CD8-positive, alpha-beta memory T cell (primary cell): ENCODE measurements at regions not wholly inside any gene's neighbourhood (a gene's known extent, or its start where the extent isn't known, plus 50 kb on each side); places are given as distances from the start of the nearest gene placed in this dataset.

ENCODE experiments used
- CTCF ChIA-PET: fragments of 350-600 bp; sonication (Branson Sonifier 250); formaldehyde crosslinking; loops from one replicate; lab custom pipeline; 2021; ENCODE audit warnings: antibody characterized with exemption; lab: Charles Lee
- POLR2A ChIA-PET: fragments of 350-600 bp; sonication (Branson Sonifier 250); formaldehyde crosslinking; loops from one replicate; lab custom pipeline; 2021; ENCODE audit warnings: antibody characterized with exemption; lab: Charles Lee
- DNase-seq, 5 donors: peaks; one replicate each; pipeline versions ENCODE4 v3.0.0 to v3.0.0-alpha.2; 2020 to 2022; ENCODE audit warnings: mixed read lengths in 1 of 5
- H3K27ac ChIP-seq: one replicate; pipeline ENCODE4 v1.7.0; 2013; ENCODE audit warnings: low read depth, mild to moderate bottlenecking, low read length, moderate library complexity
- H3K27me3 ChIP-seq: 2 replicates; pipeline ENCODE4 v1.7.0; 2013; ENCODE audit warnings: low read length, mild to moderate bottlenecking; ENCODE audit not compliant: insufficient read depth, poor library complexity, severe bottlenecking
- H3K36me3 ChIP-seq: 2 replicates; pipeline ENCODE4 v1.7.0; 2013; ENCODE audit warnings: mild to moderate bottlenecking, low read length, moderate library complexity; ENCODE audit not compliant: insufficient read depth
- H3K4me1 ChIP-seq: 2 replicates; pipeline ENCODE4 v1.7.0; 2013; ENCODE audit warnings: mild to moderate bottlenecking, low read length, moderate library complexity; ENCODE audit not compliant: insufficient read depth
- H3K4me3 ChIP-seq: 2 replicates; pipeline ENCODE4 v1.7.0; 2013; ENCODE audit warnings: mild to moderate bottlenecking, low read length
- H3K9me3 ChIP-seq: 2 replicates; pipeline ENCODE4 v1.7.0; 2013; ENCODE audit warnings: mild to moderate bottlenecking, low read length
- H3K27ac Mint-ChIP-seq, 8 donors: one replicate each; pipeline ENCODE4 v1.8.0; 2020 to 2021; ENCODE audit warnings: mixed read lengths in 8 of 8, mild to moderate bottlenecking in 6 of 8, inconsistent platforms in 3 of 8, moderate library complexity in 3 of 8
- H3K27me3 Mint-ChIP-seq, 2 donors: one replicate each; pipeline ENCODE4 v1.8.0; 2020 to 2021; ENCODE audit warnings: mixed read lengths in 2 of 2, mild to moderate bottlenecking in 1 of 2, moderate library complexity in 1 of 2
- H3K36me3 Mint-ChIP-seq, 3 donors: one replicate each; pipeline ENCODE4 v1.8.0; 2020 to 2021; ENCODE audit warnings: mixed read lengths in 3 of 3, inconsistent platforms in 1 of 3, mild to moderate bottlenecking in 1 of 3
- H3K4me1 Mint-ChIP-seq, 3 donors: one replicate each; pipeline ENCODE4 v1.8.0; 2020 to 2021; ENCODE audit warnings: mixed read lengths in 3 of 3, inconsistent platforms in 1 of 3, mild to moderate bottlenecking in 1 of 3
- H3K4me3 Mint-ChIP-seq, 7 donors: one replicate each; pipeline ENCODE4 v1.8.0; 2020 to 2021; ENCODE audit warnings: mixed read lengths in 7 of 7, mild to moderate bottlenecking in 6 of 7, moderate library complexity in 4 of 7, inconsistent platforms in 2 of 7
- H3K9me3 Mint-ChIP-seq, 5 donors: one replicate each; pipeline ENCODE4 v1.8.0; 2020 to 2022; ENCODE audit warnings: mixed read lengths in 5 of 5, mild to moderate bottlenecking in 3 of 5, moderate library complexity in 2 of 5, inconsistent platforms in 1 of 5

GRCh38 chr3:104461431-104461830 lies 905.3 kb upstream of the ALCAM start:
- ChIA-PET POLR2A (no interaction called here), CTCF (no interaction called here)
- Mint-ChIP-seq H3K4me1 (no peaks in the 10 kb centered on the region), H3K9me3 (peaks cover 0 to 5% (median 4%) of the 10 kb centered on the region in 5 donors), H3K27ac (no peak overlapping the region), H3K36me3 (no peaks in the 10 kb centered on the region), H3K27me3 (peaks cover 0 to 2% of the 10 kb centered on the region in 2 donors), H3K4me3 (no peak overlapping the region)
- Histone ChIP-seq H3K27me3 (no peaks in the 10 kb centered on the region), H3K4me1 (no peaks in the 10 kb centered on the region), H3K27ac (no peak overlapping the region), H3K9me3 (no peaks in the 10 kb centered on the region), H3K36me3 (no peaks in the 10 kb centered on the region), H3K4me3 (no peak overlapping the region)
- DNase-seq, result no peak

DNA sequence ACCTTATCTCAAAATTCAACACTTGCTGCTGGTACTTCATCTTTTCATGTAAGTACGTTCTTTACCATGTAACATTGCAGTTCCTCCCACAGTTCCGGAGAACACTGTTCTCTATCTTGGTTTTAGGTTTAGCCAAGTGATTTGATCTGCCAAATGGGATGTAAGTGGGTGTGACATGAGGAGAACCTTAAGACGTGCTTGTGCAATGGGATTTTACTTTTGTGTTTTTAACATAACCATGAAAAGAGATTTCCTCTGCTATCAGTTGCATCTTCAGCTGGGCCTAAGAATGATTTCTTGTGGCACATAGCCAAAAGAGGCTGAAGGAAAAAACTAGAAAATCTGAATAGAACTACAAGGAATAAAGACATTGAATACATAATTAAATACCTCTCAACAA lies 894.5 kb upstream of the ALCAM start:
- Mint-ChIP-seq H3K27me3 (no peaks in the 10 kb centered on the region), H3K4me1 (no peaks in the 10 kb centered on the region), H3K36me3 (no peaks in the 10 kb centered on the region), H3K9me3 (peaks cover 8 to 15% (median 9%) of the 10 kb centered on the region in 5 donors), H3K27ac (no peak overlapping the region), H3K4me3 (no peak overlapping the region)
- no peaks in the 10 kb centered on the region for H3K27me3 ChIP-seq
- ChIA-PET CTCF (no interaction called here), POLR2A (no interaction called here)
- H3K9me3 ChIP-seq, result no peaks in the 10 kb centered on the region
- no peak overlapping the region for H3K4me3 ChIP-seq
- H3K4me1 ChIP-seq, result no peaks in the 10 kb centered on the region
- H3K36me3 ChIP-seq, result no peaks in the 10 kb centered on the region
- no peak for DNase-seq
- no peak overlapping the region for H3K27ac ChIP-seq

- Mint-ChIP-seq H3K9me3 (peaks cover 4 to 17% (median 7%) of the 10 kb centered on the region in 5 donors), H3K27me3 (no peaks in the 10 kb centered on the region), H3K36me3 (no peaks in the 10 kb centered on the region), H3K4me3 (no peak overlapping the region), H3K4me1 (no peaks in the 10 kb centered on the region), H3K27ac (no peak overlapping the region)
- ChIA-PET CTCF (no interaction called here), POLR2A (no interaction called here)
- Histone ChIP-seq H3K36me3 (no peaks in the 10 kb centered on the region), H3K9me3 (no peaks in the 10 kb centered on the region), H3K4me1 (no peaks in the 10 kb centered on the region), H3K27ac (no peak overlapping the region), H3K27me3 (no peaks in the 10 kb centered on the region), H3K4me3 (no peak overlapping the region)
- DNase-seq, result no peak
Observed at GRCh38 chr3:104474011-104474410, 892.7 kb upstream of the ALCAM start.

- CTCF ChIA-PET, result no interaction called here
- no peak overlapping the region for H3K27ac Mint-ChIP-seq
Observed at GRCh38 chr3:104503022-104503421, 863.7 kb upstream of the ALCAM start.

DNA sequence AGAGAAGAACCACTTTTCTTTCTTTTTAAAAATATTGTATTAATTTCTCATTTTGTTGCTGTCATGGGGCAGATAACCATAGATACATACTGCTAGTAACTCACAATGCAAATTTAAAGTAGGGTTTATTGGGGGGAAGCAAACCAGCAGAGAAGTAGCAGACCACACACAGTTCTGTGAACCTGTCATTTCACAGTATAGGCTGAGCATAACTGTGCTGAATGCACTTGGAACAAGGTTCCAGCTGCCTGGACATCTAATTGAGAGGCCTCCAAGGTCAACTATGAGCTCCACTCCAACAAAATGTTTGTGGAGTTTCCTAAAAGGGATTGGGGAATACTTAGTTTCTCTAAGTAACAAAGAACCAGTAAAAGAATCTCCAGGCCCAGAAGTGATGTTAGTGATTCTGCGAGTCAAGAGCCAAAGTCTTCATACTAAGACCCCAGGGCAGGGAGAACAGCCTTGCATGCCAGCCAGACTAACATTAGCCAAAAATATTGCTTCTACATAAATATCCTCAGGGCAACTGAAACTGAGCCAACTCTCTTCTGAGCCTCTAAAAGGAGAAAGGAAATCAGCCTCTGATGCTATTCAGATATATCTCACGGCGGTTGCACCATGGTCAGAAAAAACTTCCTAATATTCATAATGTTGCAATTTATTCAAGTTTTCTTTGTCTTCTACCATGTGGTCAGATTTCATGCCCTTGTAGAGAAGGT lies 856.4 kb upstream of the ALCAM start:
- Histone ChIP-seq H3K27ac (no peak overlapping the region), H3K27me3 (no peaks in the 10 kb centered on the region), H3K4me1 (no peaks in the 10 kb centered on the region), H3K36me3 (no peaks in the 10 kb centered on the region), H3K4me3 (no peak overlapping the region), H3K9me3 (no peaks in the 10 kb centered on the region)
- H3K4me3 Mint-ChIP-seq, result no peak overlapping the region
- ChIA-PET POLR2A (no interaction called here), CTCF (no interaction called here)
- H3K9me3 Mint-ChIP-seq, result peaks cover 0 to 4% (median 2%) of the 10 kb centered on the region in 5 donors
- DNase-seq, result no peak
- H3K36me3 Mint-ChIP-seq, result no peaks in the 10 kb centered on the region
- H3K27ac Mint-ChIP-seq, result no peak overlapping the region
- H3K27me3 Mint-ChIP-seq, result no peaks in the 10 kb centered on the region
- no peaks in the 10 kb centered on the region for H3K4me1 Mint-ChIP-seq

More at GRCh38 chr3:104503022-104503421, 863.7 kb upstream of the ALCAM start:
- Histone ChIP-seq H3K36me3 (no peaks in the 10 kb centered on the region), H3K27ac (no peak overlapping the region), H3K4me3 (no peak overlapping the region), H3K27me3 (no peaks in the 10 kb centered on the region), H3K4me1 (no peaks in the 10 kb centered on the region), H3K9me3 (no peaks in the 10 kb centered on the region)
- peaks cover 0 to 4% (median 0%) of the 10 kb centered on the region in 5 donors for H3K9me3 Mint-ChIP-seq
- H3K27me3 Mint-ChIP-seq, result no peaks in the 10 kb centered on the region
- no peaks in the 10 kb centered on the region for H3K4me1 Mint-ChIP-seq
- DNase-seq, result no peak
- no peaks in the 10 kb centered on the region for H3K36me3 Mint-ChIP-seq
- H3K4me3 Mint-ChIP-seq, result no peak overlapping the region
- POLR2A ChIA-PET, result interaction anchor here (0.6 kb wide), 1 partner anchor 130 kb away, joined by 3 read pairs; no protein-coding TSS in a partner anchor

DNA sequence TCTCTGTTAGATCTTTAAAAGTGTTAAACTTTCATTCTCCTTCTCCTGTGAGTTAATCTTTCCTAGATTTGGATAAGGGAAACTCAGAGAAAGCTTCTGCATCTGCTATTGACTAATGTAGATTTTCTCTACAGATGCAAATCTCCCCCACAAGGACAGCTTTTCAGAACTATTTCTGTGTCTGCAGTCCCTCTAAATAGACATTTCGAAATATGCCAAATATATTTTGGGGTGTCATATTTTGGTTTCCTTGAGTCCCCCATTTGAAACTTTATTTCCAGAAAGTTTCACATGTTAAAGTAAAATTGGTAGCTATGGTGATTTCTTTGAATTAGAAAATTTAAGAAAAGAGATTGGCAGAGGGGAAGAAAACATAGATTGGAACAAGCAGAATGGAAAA lies 852.3 kb upstream of the ALCAM start:
- ChIA-PET POLR2A (no interaction called here), CTCF (no interaction called here)
- Mint-ChIP-seq H3K4me1 (no peaks in the 10 kb centered on the region), H3K9me3 (peaks cover 0 to 4% (median 2%) of the 10 kb centered on the region in 5 donors), H3K36me3 (no peaks in the 10 kb centered on the region), H3K27me3 (no peaks in the 10 kb centered on the region), H3K27ac (no peak overlapping the region), H3K4me3 (no peak overlapping the region)
- no peaks in the 10 kb centered on the region for H3K4me1 ChIP-seq
- no peak for DNase-seq
- no peaks in the 10 kb centered on the region for H3K9me3 ChIP-seq
- no peaks in the 10 kb centered on the region for H3K27me3 ChIP-seq
- H3K36me3 ChIP-seq, result no peaks in the 10 kb centered on the region
- no peak overlapping the region for H3K27ac ChIP-seq
- no peak overlapping the region for H3K4me3 ChIP-seq

GRCh38 chr3:104514776-104515175 lies 851.9 kb upstream of the ALCAM start:
- Histone ChIP-seq H3K4me3 (no peak overlapping the region), H3K9me3 (no peaks in the 10 kb centered on the region), H3K27me3 (no peaks in the 10 kb centered on the region), H3K36me3 (no peaks in the 10 kb centered on the region), H3K4me1 (no peaks in the 10 kb centered on the region), H3K27ac (no peak overlapping the region)
- no peak overlapping the region for H3K27ac Mint-ChIP-seq
- ChIA-PET POLR2A (no interaction called here), CTCF (no interaction called here)
- no peaks in the 10 kb centered on the region for H3K36me3 Mint-ChIP-seq
- H3K4me3 Mint-ChIP-seq, result no peak overlapping the region
- DNase-seq, result no peak
- H3K4me1 Mint-ChIP-seq, result no peaks in the 10 kb centered on the region
- H3K9me3 Mint-ChIP-seq, result peaks cover 0 to 4% (median 2%) of the 10 kb centered on the region in 5 donors
- no peaks in the 10 kb centered on the region for H3K27me3 Mint-ChIP-seq

GRCh38 chr3:104519068-104519467 lies 847.6 kb upstream of the ALCAM start:
- H3K36me3 Mint-ChIP-seq, result no peaks in the 10 kb centered on the region
- H3K27ac ChIP-seq, result no peak overlapping the region
- ChIA-PET POLR2A (no interaction called here), CTCF (no interaction called here)
- no peaks in the 10 kb centered on the region for H3K27me3 ChIP-seq
- no peak for DNase-seq
- H3K27ac Mint-ChIP-seq, result no peak overlapping the region
- no peak overlapping the region for H3K4me3 Mint-ChIP-seq
- no peaks in the 10 kb centered on the region for H3K4me1 ChIP-seq
- no peaks in the 10 kb centered on the region for H3K27me3 Mint-ChIP-seq
- H3K9me3 ChIP-seq, result no peaks in the 10 kb centered on the region
- peaks cover 0 to 4% (median under 1%) of the 10 kb centered on the region in 5 donors for H3K9me3 Mint-ChIP-seq
- H3K4me3 ChIP-seq, result no peak overlapping the region
- no peaks in the 10 kb centered on the region for H3K4me1 Mint-ChIP-seq
- no peaks in the 10 kb centered on the region for H3K36me3 ChIP-seq
